GM23338 (cell line): ENCODE measurements at regions not wholly inside any gene's neighbourhood (a gene's known extent, or its start where the extent isn't known, plus 50 kb on each side); places are given as distances from the start of the nearest gene placed in this dataset.
"Not testable (repeated sequence)": the region's sequence is repeated elsewhere in the genome, so short reads cannot be mapped to it uniquely, and the experiment has no call there.

Experiments used
- CTCF ChIP-seq, 2 experiments: fragments of 200-600 bp in 1 of 2; sonication (generic) in 1 of 2; conservative IDR thresholded peaks; 2 replicates each; pipeline versions ENCODE4 v1.5.1 to v1.6.1; 2016 to 2017; ENCODE audit warnings: antibody characterized with exemption in 2 of 2, low read depth in 2 of 2, mild to moderate bottlenecking in 2 of 2, moderate library complexity in 1 of 2
- EZH2 ChIP-seq: fragments of 200-600 bp; sonication (generic); IDR thresholded peaks from one replicate; pipeline ENCODE4 v1.8.0; 2017; ENCODE audit warnings: antibody characterized with exemption, mild to moderate bottlenecking, low read depth; ENCODE audit not compliant: unreplicated experiment
- EZH2phosphoT487 ChIP-seq: fragments of 200-600 bp; sonication (generic); IDR thresholded peaks from one replicate; pipeline ENCODE4 v1.8.1; 2018; ENCODE audit warnings: antibody characterized with exemption; ENCODE audit not compliant: unreplicated experiment
- REST ChIP-seq: IDR thresholded peaks from one replicate; pipeline ENCODE4 v1.6.1; 2018; ENCODE audit warnings: antibody characterized with exemption; ENCODE audit not compliant: unreplicated experiment

- not testable (repeated sequence) for TF ChIP-seq REST; CTCF (conservative IDR thresholded peaks at IDR 0.05; ENCODE audit: low read depth in 2 of 2); EZH2; EZH2phosphoT487
Observed at GRCh38 chr15:56540157-56540556, 75.2 kb upstream of the MNS1 start.
